Endothelial cell of umbilical vein (primary cell): ENCODE measurements at regions not wholly inside any gene's neighbourhood (a gene's known extent, or its start where the extent isn't known, plus 50 kb on each side); places are given as distances from the start of the nearest gene placed in this dataset.

Experiments used
- BruUV-seq: library from RNA; stranded (reverse); fragments of 400-500 nt; replicated peaks from 2 replicates; lab custom pipeline; 2021; lab: Mats Ljungman, UMichigan
- CTCF ChIA-PET: fragments of 300-600, 350-600 bp; sonication (Branson Sonifier 250); formaldehyde crosslinking; loops from one replicate; lab custom pipeline; 2021; ENCODE audit warnings: antibody characterized with exemption, inconsistent platforms; lab: Charles Lee
- POLR2A ChIA-PET: fragments of 300-600, 350-600 bp; sonication (Branson Sonifier 250); formaldehyde crosslinking; loops from one replicate; lab custom pipeline; 2021; ENCODE audit warnings: antibody characterized with exemption, inconsistent platforms; lab: Charles Lee
- DNase-seq: peaks from one replicate; pipeline ENCODE4 v3.0.0-alpha.2; 2011; ENCODE audit warnings: low read depth, low spot score
- FAIRE-seq: peaks from 2 replicates; lab custom pipeline; 2011; peaks lifted over from hg19 to GRCh38; lab: Jason Lieb, UNC
- H2AFZ ChIP-seq: 2 replicates; pipeline ENCODE4 v1.6.0; 2012; ENCODE audit warnings: low read depth, low read length, control low read depth, inconsistent platforms
- H3K27ac ChIP-seq: 2 replicates; pipeline ENCODE4 v1.5.1; 2011; ENCODE audit warnings: low read depth, mild to moderate bottlenecking, control low read depth, low read length, moderate library complexity; ENCODE audit not compliant: insufficient read depth
- H3K27me3 ChIP-seq, 2 experiments: 2 replicates each; pipeline versions ENCODE4 v1.6.0 to v1.6.1; 2011; ENCODE audit warnings: low read length in 2 of 2, mixed read lengths in 1 of 2; ENCODE audit not compliant: control insufficient read depth in 2 of 2, insufficient read depth in 2 of 2
- H3K36me3 ChIP-seq, 2 experiments: 2 replicates in 1 of 2; 3 replicates in 1 of 2; pipeline ENCODE4 v1.5.1; 2011; ENCODE audit warnings: low read length in 2 of 2, mild to moderate bottlenecking in 1 of 2, moderate library complexity in 1 of 2; ENCODE audit not compliant: control insufficient read depth in 2 of 2, insufficient read depth in 2 of 2; ENCODE audit errors: extremely low read depth in 1 of 2
- H3K4me1 ChIP-seq: 3 replicates; pipeline ENCODE4 v1.5.1; 2011; ENCODE audit warnings: mild to moderate bottlenecking, low read length; ENCODE audit not compliant: control insufficient read depth, insufficient read depth; ENCODE audit errors: extremely low read depth
- H3K4me2 ChIP-seq: 2 replicates; pipeline ENCODE4 v1.6.1; 2011; ENCODE audit warnings: low read length, control low read depth, mixed read lengths; ENCODE audit not compliant: insufficient read depth
- H3K4me3 ChIP-seq, 3 experiments: fragments of 200-600 bp in 1 of 3; sonication (generic), shearing (Covaris generic) in 1 of 3; replicated peaks in 1 of 3; 2 replicates each; pipeline ENCODE4 v1.5.1; 2011 to 2016; ENCODE audit warnings: control low read depth in 3 of 3, low read length in 3 of 3, mild to moderate bottlenecking in 2 of 3, inconsistent platforms in 1 of 3, low read depth in 1 of 3, moderate library complexity in 1 of 3; ENCODE audit not compliant: insufficient read depth in 1 of 3
- H3K79me2 ChIP-seq: 2 replicates; pipeline ENCODE4 v1.6.0; 2012; ENCODE audit warnings: low read length, inconsistent platforms; ENCODE audit not compliant: control insufficient read depth, insufficient read depth
- H3K9ac ChIP-seq: replicated peaks from 2 replicates; pipeline ENCODE3; 2011; ENCODE audit warnings: low read length, control low read depth; ENCODE audit not compliant: insufficient read depth; ENCODE audit errors: extremely low read depth
- H3K9me1 ChIP-seq: replicated peaks from 3 replicates; pipeline ENCODE4 v1.6.0; 2011; ENCODE audit warnings: mild to moderate bottlenecking, low read length; ENCODE audit not compliant: control insufficient read depth, insufficient read depth; ENCODE audit errors: extremely low read depth
- H3K9me3 ChIP-seq: replicated peaks from 2 replicates; pipeline ENCODE4 v1.5.1; 2012; ENCODE audit warnings: low read length, inconsistent platforms; ENCODE audit not compliant: control insufficient read depth, insufficient read depth
- H4K20me1 ChIP-seq: replicated peaks from 2 replicates; pipeline ENCODE3; 2011; ENCODE audit warnings: mild to moderate bottlenecking, low read length; ENCODE audit not compliant: control insufficient read depth, insufficient read depth; ENCODE audit errors: extremely low read depth
- EZH2 ChIP-seq: IDR thresholded peaks from 2 replicates; pipeline ENCODE4 v1.6.1; 2012; ENCODE audit warnings: borderline replicate concordance, low read depth, mild to moderate bottlenecking, moderate library complexity, low read length, inconsistent platforms; ENCODE audit not compliant: severe bottlenecking
- FOS ChIP-seq: IDR thresholded peaks from 2 replicates; pipeline ENCODE4 v1.6.1; 2011; ENCODE audit warnings: mild to moderate bottlenecking, low read length, moderate library complexity, borderline replicate concordance; ENCODE audit not compliant: insufficient read depth
- MYC ChIP-seq: IDR thresholded peaks from one replicate; pipeline ENCODE4 v1.6.1; 2011; ENCODE audit warnings: mild to moderate bottlenecking, low read depth, low read length
- POLR2AphosphoS5 ChIP-seq: IDR thresholded peaks from 2 replicates; pipeline ENCODE4 v1.6.1; 2012; ENCODE audit warnings: low read depth, mild to moderate bottlenecking, control low read depth, low read length, moderate library complexity; ENCODE audit not compliant: insufficient read depth
- dilution Hi-C: fragments of 300-500 bp; cut with MboI; formaldehyde crosslinking; loops from one replicate; pipeline ENCODE4 v1.15.0; 2019; ENCODE audit warnings: low sequenced_read_pairs; ENCODE audit not compliant: extremely low pct_ligation_motif_present
- intact Hi-C: fragments of 100-400 bp; cut with micrococcal nuclease; formaldehyde crosslinking; loops from one replicate; pipeline ENCODE4 v1.10.0; 2022
- TF ChIP-seq, protein P1 (sequence below): IDR thresholded peaks from 2 replicates; pipeline ENCODE4 v1.6.1; 2011; ENCODE audit not compliant: insufficient read depth, insufficient read length
- TF ChIP-seq, protein P2 (sequence below), 2 donors: IDR thresholded peaks; 1 replicate in 1 of 2; 2 replicates in 1 of 2; pipeline ENCODE4 v1.5.1; 2011; ENCODE audit warnings: low read length in 2 of 2, mild to moderate bottlenecking in 2 of 2, moderate library complexity in 2 of 2, control low read depth in 1 of 2, inconsistent platforms in 1 of 2, low read depth in 1 of 2; ENCODE audit not compliant: insufficient read depth in 1 of 2; ENCODE audit errors: extremely low read depth in 1 of 2

DNA sequence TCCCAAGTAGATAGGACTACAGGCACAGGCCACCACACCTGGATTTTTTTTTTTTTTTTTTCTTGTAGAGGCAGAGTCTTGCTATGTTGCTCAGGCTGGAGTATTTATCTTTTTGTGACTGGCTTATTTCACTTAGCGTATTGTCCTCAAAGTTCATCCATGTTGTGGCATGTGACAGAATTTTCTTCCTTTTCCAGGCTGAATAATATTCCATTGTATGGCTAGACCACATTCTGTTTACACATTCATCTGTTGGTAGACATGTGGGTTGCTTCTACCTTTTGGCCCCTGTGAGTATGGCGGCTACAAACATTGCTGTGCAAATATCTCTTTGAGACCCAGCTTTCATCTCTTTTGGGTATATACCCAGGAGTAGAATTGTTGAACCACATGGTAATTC lies 160.2 kb upstream of the SMAD3 start:
- no peak for DNase-seq
- Histone ChIP-seq H3K4me1 (peaks cover 6% of the 10 kb centered on the region), H3K9me3 (no peaks in the 10 kb centered on the region), H3K27ac (no peak overlapping the region), H2AFZ (no peak overlapping the region), H4K20me1 (no peaks in the 10 kb centered on the region), H3K4me2 (no peak overlapping the region), H3K36me3 (no peaks in the 10 kb centered on the region), H3K27me3 (peaks cover 0 to 4% of the 10 kb centered on the region in 2 experiments), H3K9ac (no peak overlapping the region), H3K9me1 (no peaks in the 10 kb centered on the region), H3K4me3 (no peak overlapping the region), H3K79me2 (no peaks in the 10 kb centered on the region)
- no TSS peak for BruUV-seq
- ChIA-PET CTCF (interaction anchor here (0.9 to 3.6 kb wide), 5 partner anchors 10 to 43 kb away, joined by 3 to 30 read pairs (median 6); no protein-coding TSS in a partner anchor), POLR2A (interaction anchor here (0.6 kb wide), 1 partner anchor 297 kb away, joined by 3 read pairs; no protein-coding TSS in a partner anchor)
- intact Hi-C loops, result no loop called here
- FAIRE-seq, result no peak
- TF ChIP-seq, protein P1, sequence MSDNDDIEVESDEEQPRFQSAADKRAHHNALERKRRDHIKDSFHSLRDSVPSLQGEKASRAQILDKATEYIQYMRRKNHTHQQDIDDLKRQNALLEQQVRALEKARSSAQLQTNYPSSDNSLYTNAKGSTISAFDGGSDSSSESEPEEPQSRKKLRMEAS, result no peak
- no peak for TF ChIP-seq EZH2
- TF ChIP-seq, protein P2, sequence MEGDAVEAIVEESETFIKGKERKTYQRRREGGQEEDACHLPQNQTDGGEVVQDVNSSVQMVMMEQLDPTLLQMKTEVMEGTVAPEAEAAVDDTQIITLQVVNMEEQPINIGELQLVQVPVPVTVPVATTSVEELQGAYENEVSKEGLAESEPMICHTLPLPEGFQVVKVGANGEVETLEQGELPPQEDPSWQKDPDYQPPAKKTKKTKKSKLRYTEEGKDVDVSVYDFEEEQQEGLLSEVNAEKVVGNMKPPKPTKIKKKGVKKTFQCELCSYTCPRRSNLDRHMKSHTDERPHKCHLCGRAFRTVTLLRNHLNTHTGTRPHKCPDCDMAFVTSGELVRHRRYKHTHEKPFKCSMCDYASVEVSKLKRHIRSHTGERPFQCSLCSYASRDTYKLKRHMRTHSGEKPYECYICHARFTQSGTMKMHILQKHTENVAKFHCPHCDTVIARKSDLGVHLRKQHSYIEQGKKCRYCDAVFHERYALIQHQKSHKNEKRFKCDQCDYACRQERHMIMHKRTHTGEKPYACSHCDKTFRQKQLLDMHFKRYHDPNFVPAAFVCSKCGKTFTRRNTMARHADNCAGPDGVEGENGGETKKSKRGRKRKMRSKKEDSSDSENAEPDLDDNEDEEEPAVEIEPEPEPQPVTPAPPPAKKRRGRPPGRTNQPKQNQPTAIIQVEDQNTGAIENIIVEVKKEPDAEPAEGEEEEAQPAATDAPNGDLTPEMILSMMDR (IDR thresholded peaks at IDR 0.05; ENCODE audit: extremely low read depth in 1 of 2, insufficient read depth in 1 of 2, low read depth in 1 of 2, low read length in 2 of 2), result no peak
- TF ChIP-seq POLR2AphosphoS5, result no peak
- TF ChIP-seq FOS, result no peak
- TF ChIP-seq MYC, result no peak
- dilution Hi-C loops, result no loop called here
